ENCODE measurements at regions not wholly inside any gene's neighbourhood (a gene's known extent, or its start where the extent isn't known, plus 50 kb on each side); places are given as distances from the start of the nearest gene placed in this dataset.
"Not testable (repeated sequence)": the region's sequence is repeated elsewhere in the genome, so short reads cannot be mapped to it uniquely, and the experiment has no call there.

DNA sequence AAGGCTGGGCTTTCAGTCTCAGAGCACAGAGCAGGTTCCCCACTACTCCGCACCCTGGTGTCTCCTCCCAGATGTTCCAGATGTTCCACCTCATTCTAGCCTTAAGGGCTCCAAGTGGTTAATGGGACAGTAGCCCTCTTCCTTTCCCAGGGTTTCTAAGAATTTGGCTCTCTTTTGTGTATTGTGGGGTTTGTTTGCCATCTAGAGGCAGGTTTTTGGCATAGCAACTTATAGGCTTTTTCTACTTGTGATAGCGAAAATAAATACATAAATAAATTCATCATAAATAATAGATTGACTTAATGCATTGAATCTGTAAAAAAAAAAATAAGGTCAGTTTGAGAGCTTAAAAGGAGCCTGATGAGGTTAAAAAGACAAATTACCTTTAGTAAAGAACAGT is 86.1 kb upstream of the XKR3 start:
- H3K36me3 Mint-ChIP-seq (ENCODE audit: low read depth); H3K4me3 Mint-ChIP-seq; H3K9me3 Mint-ChIP-seq; H3K4me1 Mint-ChIP-seq (ENCODE audit: low read depth); DNase-seq; H3K27ac Mint-ChIP-seq; intact Hi-C loops (cut with micrococcal nuclease): not testable (repeated sequence)
- peaks cover 18% of the 10 kb centered on the region for H3K27me3 Mint-ChIP-seq (ENCODE audit: low read depth)
- CTCF ChIA-PET = interaction anchor here (0.8 kb wide), 1 partner anchor 146 kb away, joined by 3 read pairs; no protein-coding TSS in a partner anchor

DNA sequence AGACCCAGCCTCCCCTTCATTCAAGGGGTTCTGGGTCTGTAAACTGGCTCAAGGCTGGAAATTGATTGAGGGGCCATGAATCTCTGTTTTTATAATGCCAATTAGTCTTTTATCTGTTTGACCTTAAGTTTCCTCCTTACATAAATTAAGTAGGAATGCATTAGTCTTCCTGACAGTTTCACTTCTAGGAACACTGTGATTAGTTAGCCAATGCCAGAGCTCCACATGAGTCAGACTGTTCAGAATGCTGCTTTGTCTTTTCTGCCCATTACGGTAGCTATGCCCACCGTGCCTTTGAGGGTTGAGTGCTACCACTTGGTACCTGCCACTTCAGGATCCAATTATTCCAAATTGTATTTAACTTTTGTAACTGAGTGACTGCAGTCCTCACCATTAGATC is 76.8 kb upstream of the XKR3 start:
- CTCF ChIA-PET; H3K4me3 Mint-ChIP-seq; H3K36me3 Mint-ChIP-seq (ENCODE audit: low read depth); intact Hi-C loops (cut with micrococcal nuclease); H3K9me3 Mint-ChIP-seq; H3K4me1 Mint-ChIP-seq (ENCODE audit: low read depth); DNase-seq; H3K27ac Mint-ChIP-seq; H3K27me3 Mint-ChIP-seq (ENCODE audit: low read depth): not testable (repeated sequence)

DNA sequence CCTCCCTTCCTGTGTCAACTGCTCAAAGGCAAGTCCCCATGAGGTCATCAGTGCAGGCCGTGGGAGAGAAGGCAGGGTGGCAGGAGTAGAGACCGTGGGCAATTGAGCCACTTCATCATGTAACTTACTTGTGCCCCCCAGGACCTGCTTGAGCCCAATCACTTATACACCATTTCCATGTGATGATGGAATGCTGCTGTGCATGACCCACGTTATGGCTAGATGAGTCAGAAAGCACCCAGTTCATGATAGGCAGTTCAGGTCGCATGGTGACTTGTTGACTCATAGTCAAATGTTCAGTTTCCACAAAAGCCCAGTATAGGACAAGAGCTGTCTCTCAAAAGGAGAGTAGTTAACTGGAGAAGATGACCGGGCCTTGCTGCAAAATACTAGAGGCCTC is 76.4 kb upstream of the XKR3 start:
- H3K9me3 Mint-ChIP-seq; H3K27ac Mint-ChIP-seq; H3K36me3 Mint-ChIP-seq (ENCODE audit: low read depth); H3K4me1 Mint-ChIP-seq (ENCODE audit: low read depth); H3K4me3 Mint-ChIP-seq; DNase-seq; CTCF ChIA-PET; H3K27me3 Mint-ChIP-seq (ENCODE audit: low read depth); intact Hi-C loops (cut with micrococcal nuclease): not testable (repeated sequence)

DNA sequence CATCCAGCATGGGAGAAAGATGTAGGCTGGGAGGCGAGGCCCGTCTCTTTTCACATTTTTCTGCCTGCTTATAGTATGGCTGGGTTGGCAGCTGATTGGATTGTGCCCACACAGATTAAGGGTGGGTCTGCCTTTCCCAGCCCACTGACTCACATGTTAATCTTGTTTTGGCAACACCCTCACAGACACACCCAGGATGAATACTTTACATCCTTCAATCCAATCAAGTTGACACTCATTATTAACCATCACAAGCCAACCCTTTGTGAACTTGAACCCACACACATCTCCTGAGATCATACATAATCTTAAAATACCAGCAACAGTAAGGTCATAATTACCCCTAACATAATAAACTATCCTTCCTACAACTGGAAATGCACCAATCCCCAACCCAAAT is 74.1 kb upstream of the XKR3 start:
- H3K27ac Mint-ChIP-seq; CTCF ChIA-PET; H3K4me1 Mint-ChIP-seq (ENCODE audit: low read depth); DNase-seq; H3K4me3 Mint-ChIP-seq; intact Hi-C loops (cut with micrococcal nuclease); H3K27me3 Mint-ChIP-seq (ENCODE audit: low read depth); H3K36me3 Mint-ChIP-seq (ENCODE audit: low read depth); H3K9me3 Mint-ChIP-seq: not testable (repeated sequence)

DNA sequence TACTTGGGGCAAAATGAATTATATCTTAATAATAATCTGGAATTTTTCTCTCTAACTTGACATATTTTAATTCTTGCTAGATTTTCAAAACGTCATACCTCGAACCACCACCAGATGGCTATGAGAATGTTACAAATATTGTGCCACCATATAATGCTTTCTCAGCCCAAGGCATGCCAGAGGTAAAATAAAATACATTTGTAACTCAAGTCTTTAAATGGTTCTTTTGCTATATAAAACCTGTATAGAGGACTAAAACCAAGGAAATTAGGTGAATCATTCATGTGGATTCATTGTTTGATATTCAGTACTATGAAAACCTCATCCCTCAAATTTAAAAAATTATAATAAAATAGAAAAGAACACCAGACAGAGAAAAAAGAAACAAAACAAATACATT is 72.2 kb upstream of the XKR3 start:
- H3K27ac Mint-ChIP-seq; H3K4me3 Mint-ChIP-seq; intact Hi-C loops (cut with micrococcal nuclease); DNase-seq; H3K27me3 Mint-ChIP-seq (ENCODE audit: low read depth); H3K9me3 Mint-ChIP-seq; H3K4me1 Mint-ChIP-seq (ENCODE audit: low read depth); H3K36me3 Mint-ChIP-seq (ENCODE audit: low read depth); CTCF ChIA-PET: not testable (repeated sequence)

DNA sequence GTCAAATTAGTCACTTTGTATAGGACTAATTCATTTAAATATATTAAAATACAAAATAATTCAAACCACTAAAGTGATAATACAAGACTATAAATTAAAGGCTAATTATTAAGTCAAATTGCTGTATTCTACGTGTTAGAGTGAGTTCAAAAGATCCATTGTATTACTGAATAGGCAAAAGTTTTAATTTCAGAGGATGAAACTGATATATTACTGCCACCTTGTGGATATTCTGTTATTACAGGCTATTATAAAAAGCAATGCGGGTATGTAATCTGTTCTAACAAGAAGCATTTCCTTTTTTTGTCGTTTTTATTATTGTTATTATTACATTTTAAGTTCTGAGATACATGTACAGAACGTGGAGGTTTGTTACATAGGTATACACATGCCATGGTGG is 66.7 kb upstream of the XKR3 start:
- H3K27ac Mint-ChIP-seq; CTCF ChIA-PET; H3K4me1 Mint-ChIP-seq (ENCODE audit: low read depth); H3K9me3 Mint-ChIP-seq; H3K27me3 Mint-ChIP-seq (ENCODE audit: low read depth); H3K36me3 Mint-ChIP-seq (ENCODE audit: low read depth); DNase-seq; H3K4me3 Mint-ChIP-seq: not testable (repeated sequence)
- intact Hi-C loops (cut with micrococcal nuclease) = loop anchor here (2.0 kb wide), 1 partner anchor 117 kb away; no protein-coding TSS in a partner anchor

DNA sequence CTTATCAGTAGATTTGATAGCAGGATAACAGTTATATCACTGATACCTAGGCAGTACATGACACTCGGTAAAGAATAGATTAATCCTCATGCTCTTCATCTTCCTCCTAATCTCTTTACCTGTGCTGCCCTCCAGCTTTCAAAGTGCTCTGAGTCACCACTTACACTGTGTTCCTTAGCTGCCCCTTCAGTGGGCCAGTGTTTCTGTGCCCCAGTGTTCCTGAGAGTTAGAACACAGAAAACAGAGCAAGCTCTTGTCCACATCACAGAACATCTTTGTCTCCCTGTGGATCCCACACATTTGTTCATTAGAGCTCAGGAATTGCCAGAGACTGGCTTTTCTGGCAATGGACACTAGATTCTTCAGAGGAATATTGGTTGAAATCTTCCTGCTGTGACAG is 51.1 kb upstream of the XKR3 start:
- H3K4me1 Mint-ChIP-seq (ENCODE audit: low read depth) = peaks cover 12% of the 10 kb centered on the region
- H3K4me3 Mint-ChIP-seq; intact Hi-C loops (cut with micrococcal nuclease); H3K27me3 Mint-ChIP-seq (ENCODE audit: low read depth); H3K9me3 Mint-ChIP-seq; H3K27ac Mint-ChIP-seq; DNase-seq; H3K36me3 Mint-ChIP-seq (ENCODE audit: low read depth); CTCF ChIA-PET: not testable (repeated sequence)
